HepG2 (cell line): ENCODE measurements at regions not wholly inside any gene's neighbourhood (a gene's known extent, or its start where the extent isn't known, plus 50 kb on each side); places are given as distances from the start of the nearest gene placed in this dataset.

Source experiments
- ATAC-seq: fragments of 200-7000 bp; cut with Tn5 transposase; 3 replicates; pipeline ENCODE4 v1.9.1; 2020; ENCODE audit warnings: mild to moderate bottlenecking, moderate library complexity
- BruUV-seq: library from RNA; stranded (reverse); fragments of 400-500 nt; replicated peaks from 2 replicates; lab custom pipeline; 2021; lab: Mats Ljungman, UMichigan
- CTCF ChIA-PET: fragments of 300-600 bp; formaldehyde crosslinking; extraction: SDS; loops from one replicate; lab custom pipeline; 2021; ENCODE audit warnings: low total read pairs, inconsistent platforms, low intra/inter-chr PET ratio; lab: Yijun Ruan, JAX
- POLR2A ChIA-PET: fragments of 350-600 bp; sonication (Branson Sonifier 250); formaldehyde crosslinking; loops from one replicate; lab custom pipeline; 2020; ENCODE audit warnings: antibody characterized with exemption, inconsistent platforms; lab: Yijun Ruan, JAX
- DNase-seq: peaks from one replicate; pipeline ENCODE4 v3.0.0-alpha.2; 2015; ENCODE audit warnings: low spot score
- FAIRE-seq: peaks from 3 replicates; lab custom pipeline; 2011; peaks lifted over from hg19 to GRCh38; lab: Jason Lieb, UNC
- H2AFZ ChIP-seq: one replicate; pipeline ENCODE4 v1.6.1; 2011; ENCODE audit warnings: low read length, inconsistent platforms
- H3K27ac ChIP-seq: fragments of 300-600 bp; 3 replicates; pipeline ENCODE4 v1.8.0; 2011; ENCODE audit warnings: mixed run types, mild to moderate bottlenecking, mixed read lengths, low read length, inconsistent platforms; ENCODE audit not compliant: insufficient read depth; ENCODE audit errors: extremely low read length
- H3K27me3 ChIP-seq, 2 experiments: fragments of 200-600 bp in 1 of 2; 2 replicates in 1 of 2; 3 replicates in 1 of 2; pipeline versions ENCODE4 v1.6.0 to v1.8.0; 2011; ENCODE audit warnings: low read length in 2 of 2, mild to moderate bottlenecking in 2 of 2, moderate library complexity in 2 of 2, inconsistent platforms in 1 of 2; ENCODE audit not compliant: insufficient read depth in 2 of 2, control insufficient read depth in 1 of 2
- H3K36me3 ChIP-seq, 2 experiments: fragments of 200-600 bp in 1 of 2; replicated peaks in 1 of 2; 2 replicates in 1 of 2; 3 replicates in 1 of 2; pipeline versions ENCODE4 v1.5.1 to v1.8.0; 2011; ENCODE audit warnings: low read length in 2 of 2, inconsistent platforms in 1 of 2; ENCODE audit not compliant: insufficient read depth in 2 of 2, control insufficient read depth in 1 of 2
- H3K4me1 ChIP-seq: 2 replicates; pipeline ENCODE4 v1.5.1; 2012; ENCODE audit warnings: low read length, inconsistent platforms; ENCODE audit not compliant: insufficient read depth
- H3K4me2 ChIP-seq: 2 replicates; pipeline ENCODE4 v1.6.0; 2011; ENCODE audit warnings: low read depth, low read length, inconsistent platforms
- H3K4me3 ChIP-seq, 3 experiments: fragments of 200-600 bp in 1 of 3; sonication (generic), shearing (Covaris generic) in 1 of 3; replicated peaks in 1 of 3; 2 replicates each; pipeline ENCODE4 v1.5.1; 2011 to 2016; ENCODE audit warnings: low read length in 3 of 3, inconsistent platforms in 2 of 3, low read depth in 2 of 3, mild to moderate bottlenecking in 2 of 3, control low read depth in 1 of 3, mixed read lengths in 1 of 3; ENCODE audit not compliant: insufficient read depth in 1 of 3
- H3K79me2 ChIP-seq: one replicate; pipeline ENCODE4 v1.6.1; 2011; ENCODE audit warnings: low read length, inconsistent platforms; ENCODE audit not compliant: insufficient read depth
- H3K9ac ChIP-seq: 2 replicates; pipeline ENCODE4 v1.6.0; 2011; ENCODE audit warnings: mild to moderate bottlenecking, low read depth, low read length, inconsistent platforms; ENCODE audit not compliant: insufficient read depth
- H3K9me3 ChIP-seq: 2 replicates; pipeline ENCODE4 v1.5.1; 2012; ENCODE audit warnings: mild to moderate bottlenecking, low read length
- H4K20me1 ChIP-seq: 2 replicates; pipeline ENCODE4 v1.6.0; 2011; ENCODE audit warnings: inconsistent platforms, mild to moderate bottlenecking, low read length, moderate library complexity; ENCODE audit not compliant: insufficient read depth
- EEA1 ChIP-seq: sonication (generic); formaldehyde crosslinking; IDR thresholded peaks from 2 replicates; pipeline ENCODE4 v1.5.1; 2020; ENCODE audit warnings: mild to moderate bottlenecking, missing genetic modification reagents, borderline replicate concordance
- MTA3 ChIP-seq: sonication (generic); formaldehyde crosslinking; IDR thresholded peaks from 2 replicates; pipeline ENCODE4 v1.4.0; 2020; ENCODE audit warnings: missing genetic modification reagents
- RAD21 ChIP-seq: fragments of 450-650 bp; formaldehyde crosslinking; IDR thresholded peaks from 2 replicates; pipeline ENCODE4 v1.5.0; 2020; ENCODE audit warnings: mild to moderate bottlenecking
- SMAD3 ChIP-seq: sonication (generic); formaldehyde crosslinking; IDR thresholded peaks from 2 replicates; pipeline ENCODE4 v1.4.0; 2020; ENCODE audit warnings: missing genetic modification reagents
- ZHX2 ChIP-seq, 2 experiments: sonication (generic) in 1 of 2; formaldehyde crosslinking in 1 of 2; IDR thresholded peaks; 2 replicates each; pipeline versions ENCODE4 v1.6.1 to v1.9.0; 2014 to 2022; ENCODE audit warnings: antibody characterized with exemption in 1 of 2, borderline replicate concordance in 1 of 2, inconsistent platforms in 1 of 2, low read depth in 1 of 2, missing genetic modification reagents in 1 of 2
- ZNF772 ChIP-seq: sonication (generic); formaldehyde crosslinking; IDR thresholded peaks from 2 replicates; pipeline ENCODE4 v1.5.0; 2020; ENCODE audit warnings: mild to moderate bottlenecking, missing genetic modification reagents
- WGBS: methylation state at CpG from one replicate; pipeline ENCODE4 v1.1.6; 2017; ENCODE audit warnings: low lambda C conversion rate; 5-methylcytosine and 5-hydroxymethylcytosine counted together
- in situ Hi-C: cut with HindIII; loops from 2 replicates; pipeline ENCODE4 v1.10.0; 2017; ENCODE audit warnings: low pct_unique_long_range_greater_than_20kb; ENCODE audit not compliant: extremely low pct_ligation_motif_present
- intact Hi-C: fragments of 100-400 bp; cut with micrococcal nuclease; formaldehyde crosslinking; loops from one replicate; pipeline ENCODE4 v1.10.0; 2022; ENCODE audit not compliant: unreplicated experiment
- TF ChIP-seq, protein P1 (sequence below): sonication (generic); formaldehyde crosslinking; IDR thresholded peaks from 2 replicates; pipeline ENCODE4 v1.5.0; 2020; ENCODE audit warnings: mild to moderate bottlenecking, missing genetic modification reagents
- TF ChIP-seq, protein P2 (sequence below): sonication (generic); formaldehyde crosslinking; IDR thresholded peaks from 2 replicates; pipeline ENCODE4 v1.5.0; 2020; ENCODE audit warnings: missing genetic modification reagents

DNA sequence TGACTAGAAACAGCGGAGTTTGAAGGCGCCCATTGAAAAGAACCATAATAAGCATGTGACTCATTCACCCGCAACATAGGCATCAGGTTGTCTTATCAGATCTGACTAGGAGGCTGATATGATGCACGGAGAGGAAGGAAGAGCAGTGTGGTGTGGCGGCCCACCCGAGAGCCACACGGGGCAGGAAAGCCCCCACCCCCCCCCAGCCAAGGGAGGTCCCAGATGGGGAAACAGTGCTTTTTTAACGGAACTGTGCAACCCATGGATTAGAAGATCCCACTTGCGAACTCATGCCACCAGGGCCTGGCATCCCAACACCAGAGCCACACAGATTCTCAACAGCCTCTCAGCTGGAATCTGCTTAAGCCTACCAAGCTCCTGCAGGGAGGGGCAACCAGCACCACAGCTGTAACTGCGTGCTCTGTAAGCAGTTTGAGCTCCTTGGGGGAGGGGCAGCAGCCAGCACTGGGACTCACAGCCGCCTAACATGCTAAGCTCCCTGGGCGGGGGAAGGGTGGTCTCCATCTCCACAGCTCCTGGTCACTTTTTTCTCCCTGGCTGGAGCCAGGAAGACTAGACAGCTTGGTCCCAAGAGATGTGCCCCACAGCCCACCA lies 466.2 kb downstream of the PDGFC start:
- Histone ChIP-seq H2AFZ (no peak overlapping the region), H3K4me2 (no peak overlapping the region), H3K36me3 (no peaks in the 10 kb centered on the region), H3K4me3 (no peak overlapping the region), H3K9me3 (no peaks in the 10 kb centered on the region), H4K20me1 (no peaks in the 10 kb centered on the region), H3K9ac (no peak overlapping the region), H3K4me1 (no peaks in the 10 kb centered on the region), H3K79me2 (no peaks in the 10 kb centered on the region), H3K27ac (no peak overlapping the region), H3K27me3 (no peaks in the 10 kb centered on the region; a peak in 1 of 5 replicates)
- DNase-seq (no peak), ATAC-seq (no peak), FAIRE-seq (no peak)
- ChIA-PET POLR2A (no interaction called here), CTCF (no interaction called here)
- WGBS: 11% methylated on average over 4 of the region's 12 CpGs
- in situ Hi-C loops (no loop called here), intact Hi-C loops (no loop called here)
- no TSS peak for BruUV-seq
- TF ChIP-seq, protein P1, sequence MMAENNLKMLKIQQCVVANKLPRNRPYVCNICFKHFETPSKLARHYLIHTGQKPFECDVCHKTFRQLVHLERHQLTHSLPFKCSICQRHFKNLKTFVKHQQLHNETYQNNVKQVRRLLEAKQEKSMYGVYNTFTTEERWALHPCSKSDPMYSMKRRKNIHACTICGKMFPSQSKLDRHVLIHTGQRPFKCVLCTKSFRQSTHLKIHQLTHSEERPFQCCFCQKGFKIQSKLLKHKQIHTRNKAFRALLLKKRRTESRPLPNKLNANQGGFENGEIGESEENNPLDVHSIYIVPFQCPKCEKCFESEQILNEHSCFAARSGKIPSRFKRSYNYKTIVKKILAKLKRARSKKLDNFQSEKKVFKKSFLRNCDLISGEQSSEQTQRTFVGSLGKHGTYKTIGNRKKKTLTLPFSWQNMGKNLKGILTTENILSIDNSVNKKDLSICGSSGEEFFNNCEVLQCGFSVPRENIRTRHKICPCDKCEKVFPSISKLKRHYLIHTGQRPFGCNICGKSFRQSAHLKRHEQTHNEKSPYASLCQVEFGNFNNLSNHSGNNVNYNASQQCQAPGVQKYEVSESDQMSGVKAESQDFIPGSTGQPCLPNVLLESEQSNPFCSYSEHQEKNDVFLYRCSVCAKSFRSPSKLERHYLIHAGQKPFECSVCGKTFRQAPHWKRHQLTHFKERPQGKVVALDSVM (CRISPR knock-in tag): no peak
- TF ChIP-seq RAD21 (CRISPR knock-in tag) (no peak), ZNF772 (CRISPR knock-in tag) (no peak), SMAD3 (CRISPR knock-in tag) (no peak), MTA3 (CRISPR knock-in tag) (no peak)

DNA sequence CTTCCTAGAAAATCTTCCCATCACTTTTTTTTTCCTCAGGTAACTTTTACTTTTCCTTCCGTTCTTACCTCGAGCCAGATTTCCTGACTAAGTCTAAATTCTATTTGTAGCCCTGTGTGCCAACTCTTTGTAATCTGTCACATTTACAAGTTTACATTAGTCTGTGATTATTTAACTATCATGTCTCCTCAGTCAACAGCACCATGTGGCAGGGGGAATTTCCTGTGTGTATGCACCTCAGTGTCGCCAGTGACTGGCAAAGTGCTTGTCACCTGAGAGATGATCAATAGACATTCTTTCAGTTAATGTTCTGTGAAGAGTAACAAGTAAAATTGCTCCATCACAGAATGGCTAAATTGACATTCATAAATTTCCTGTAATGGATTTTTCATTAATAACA lies 468.5 kb downstream of the PDGFC start:
- Histone ChIP-seq H3K4me2 (no peak overlapping the region), H3K79me2 (no peaks in the 10 kb centered on the region), H3K27ac (no peak overlapping the region), H3K9me3 (no peaks in the 10 kb centered on the region), H3K4me3 (no peak overlapping the region), H3K4me1 (no peaks in the 10 kb centered on the region), H3K27me3 (no peaks in the 10 kb centered on the region), H2AFZ (no peak overlapping the region), H3K36me3 (no peaks in the 10 kb centered on the region), H4K20me1 (no peaks in the 10 kb centered on the region), H3K9ac (no peak overlapping the region)
- ATAC-seq (no peak), DNase-seq (no peak), FAIRE-seq (no peak)
- 2% methylated on average over 3 of the region's 3 CpGs for WGBS
- intact Hi-C loops: no loop called here
- BruUV-seq: no TSS peak
- ChIA-PET CTCF (no interaction called here), POLR2A (no interaction called here)
- in situ Hi-C loops: no loop called here
- TF ChIP-seq, protein P2, sequence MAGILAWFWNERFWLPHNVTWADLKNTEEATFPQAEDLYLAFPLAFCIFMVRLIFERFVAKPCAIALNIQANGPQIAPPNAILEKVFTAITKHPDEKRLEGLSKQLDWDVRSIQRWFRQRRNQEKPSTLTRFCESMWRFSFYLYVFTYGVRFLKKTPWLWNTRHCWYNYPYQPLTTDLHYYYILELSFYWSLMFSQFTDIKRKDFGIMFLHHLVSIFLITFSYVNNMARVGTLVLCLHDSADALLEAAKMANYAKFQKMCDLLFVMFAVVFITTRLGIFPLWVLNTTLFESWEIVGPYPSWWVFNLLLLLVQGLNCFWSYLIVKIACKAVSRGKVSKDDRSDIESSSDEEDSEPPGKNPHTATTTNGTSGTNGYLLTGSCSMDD (CRISPR knock-in tag): no peak
- TF ChIP-seq ZHX2 (IDR thresholded peaks at IDR 0.05; ENCODE audit: low read depth) (no peak), ZHX2 (CRISPR knock-in tag; IDR thresholded peaks at IDR 0.05; ENCODE audit: borderline replicate concordance) (no peak), EEA1 (CRISPR knock-in tag) (no peak)
